Amygdala (tissue), 56 donors: ENCODE measurements at regions not wholly inside any gene's neighbourhood (a gene's known extent, or its start where the extent isn't known, plus 50 kb on each side); places are given as distances from the start of the nearest gene placed in this dataset.

ENCODE experiments used
- DNase-seq, 56 donors: peaks; one replicate each; lab custom pipeline; 2025; lab: John Stamatoyannopoulos, UW

- DNase-seq = no peak
These were observed 64.8 kb downstream of the PTHLH start for GRCh38 chr12:27907766-27908165.

DNA sequence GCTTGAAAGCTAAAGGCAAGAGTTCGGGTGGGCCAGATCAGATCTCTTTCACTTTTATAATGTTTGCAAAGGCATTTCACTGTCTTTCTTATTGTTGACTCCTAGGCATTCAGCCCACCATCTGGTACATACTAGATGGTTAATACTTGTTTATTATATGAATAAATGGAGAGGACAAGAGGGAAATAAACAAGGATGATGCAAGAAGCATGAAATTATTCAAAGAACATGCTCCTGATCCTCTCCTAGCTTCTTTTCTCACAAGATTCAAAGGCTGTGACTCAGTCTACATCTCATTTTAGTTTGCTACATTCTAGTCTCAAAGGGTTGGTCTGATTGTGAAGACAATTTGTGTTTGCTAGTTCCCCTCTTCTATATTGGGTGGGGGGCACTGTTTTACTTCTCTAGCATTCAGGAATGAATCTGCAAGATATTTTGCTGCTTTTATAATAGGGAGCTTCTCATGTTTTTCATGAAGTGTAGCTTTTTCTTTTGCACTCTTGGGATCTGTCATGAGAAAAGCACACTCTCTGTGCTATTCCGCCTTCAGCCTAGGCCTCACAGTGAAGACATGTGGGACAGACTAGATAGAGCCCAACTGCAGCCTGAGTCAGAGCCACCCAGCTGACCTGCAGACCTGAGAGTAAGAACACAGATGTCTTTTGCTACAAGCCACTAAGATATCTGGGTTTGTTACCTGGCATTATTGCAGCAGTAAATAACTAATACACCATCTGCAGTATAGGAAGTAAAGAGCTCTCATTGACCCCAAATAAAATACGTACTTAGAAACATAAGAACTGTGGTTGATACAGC, 65.7 kb downstream of the PTHLH start:
- no peak for DNase-seq

GRCh38 chr12:27906127-27906500, 66.4 kb downstream of the PTHLH start:
- no peak for DNase-seq

- DNase-seq = no peak
These were observed 67.0 kb downstream of the PTHLH start for GRCh38 chr12:27905285-27906126.

GRCh38 chr12:27902651-27903050, 69.9 kb downstream of the PTHLH start:
- no peak for DNase-seq

- peak in 3 of 56 donors; percentile 6 to 17 (median 14) for DNase-seq
These were observed 70.6 kb downstream of the PTHLH start for GRCh38 chr12:27901959-27902358.

DNA sequence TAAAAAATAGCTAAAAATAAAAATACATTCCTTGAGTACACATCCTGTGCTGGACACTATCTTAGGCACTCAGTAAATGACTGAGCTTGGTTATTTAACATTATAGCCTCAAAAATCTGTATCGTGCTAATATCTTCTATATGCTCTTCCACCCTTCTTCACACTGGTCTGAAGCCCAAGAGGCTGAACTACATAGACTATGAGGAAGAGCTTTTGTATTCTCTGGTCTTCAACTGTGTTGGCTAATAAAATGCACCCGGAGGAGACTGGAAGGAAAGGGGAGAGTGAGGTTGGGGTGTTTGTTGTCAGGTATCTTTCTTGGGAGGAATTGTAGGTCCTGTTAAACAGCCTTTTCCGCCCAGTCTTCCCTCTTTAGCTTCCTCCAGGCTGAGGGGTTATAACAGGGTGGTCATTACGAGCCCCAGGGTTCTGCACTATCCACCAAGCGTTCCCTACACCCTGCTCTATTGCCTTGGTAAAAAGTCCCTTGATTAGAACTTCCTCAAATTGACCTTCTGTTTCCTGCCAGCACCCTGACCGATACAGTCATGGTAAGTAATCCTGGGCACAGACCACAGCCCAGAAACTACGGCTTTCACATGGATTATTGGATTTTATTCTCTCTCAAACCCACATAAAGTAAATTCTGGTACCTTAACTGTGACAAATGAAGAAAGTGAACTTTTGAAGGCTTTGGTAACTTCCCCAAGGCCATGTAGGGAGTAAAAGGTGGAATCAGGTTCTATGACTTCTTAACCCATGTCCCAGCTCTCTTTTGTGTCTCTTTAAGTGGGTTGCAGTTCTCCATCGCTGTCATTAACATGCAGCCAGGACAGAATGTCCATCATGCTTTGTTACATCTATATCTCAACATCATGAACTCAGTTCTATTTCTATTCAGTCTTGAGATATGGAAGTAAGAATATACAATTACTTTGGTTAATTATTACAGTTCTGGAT, 71.3 kb downstream of the PTHLH start:
- no peak for DNase-seq

- DNase-seq = no peak
These were observed 73.3 kb downstream of the PTHLH start for GRCh38 chr12:27899151-27899661.

- DNase-seq = no peak
These were observed 74.5 kb downstream of the PTHLH start for GRCh38 chr12:27898022-27898421.

DNA sequence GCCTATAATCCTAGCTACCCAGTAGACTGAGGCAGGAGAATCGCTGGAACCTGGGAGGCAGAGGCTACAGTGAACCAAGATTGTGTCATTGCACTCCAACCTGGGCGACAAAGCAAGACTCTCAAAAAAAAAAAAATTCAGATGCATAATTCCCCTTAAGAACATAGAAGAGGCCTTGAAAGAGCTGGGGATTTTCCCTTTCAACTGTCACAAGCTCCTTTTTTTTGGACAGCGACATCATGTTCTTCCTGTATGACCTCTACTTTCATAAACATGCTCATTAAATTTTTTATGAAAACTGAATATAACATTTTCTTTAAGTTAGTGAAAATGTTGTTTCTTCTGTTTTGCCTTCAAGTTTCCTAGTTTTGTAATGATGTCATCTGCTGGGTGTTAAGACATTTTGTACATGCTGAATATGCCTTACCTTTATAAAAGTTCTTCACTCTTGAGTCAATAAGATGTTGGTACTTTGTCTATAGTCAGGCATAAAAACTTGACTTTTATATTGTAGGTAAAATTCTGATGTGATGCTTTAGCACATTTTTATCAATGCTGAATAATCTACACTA, 76.0 kb downstream of the PTHLH start:
- no peak for DNase-seq

DNA sequence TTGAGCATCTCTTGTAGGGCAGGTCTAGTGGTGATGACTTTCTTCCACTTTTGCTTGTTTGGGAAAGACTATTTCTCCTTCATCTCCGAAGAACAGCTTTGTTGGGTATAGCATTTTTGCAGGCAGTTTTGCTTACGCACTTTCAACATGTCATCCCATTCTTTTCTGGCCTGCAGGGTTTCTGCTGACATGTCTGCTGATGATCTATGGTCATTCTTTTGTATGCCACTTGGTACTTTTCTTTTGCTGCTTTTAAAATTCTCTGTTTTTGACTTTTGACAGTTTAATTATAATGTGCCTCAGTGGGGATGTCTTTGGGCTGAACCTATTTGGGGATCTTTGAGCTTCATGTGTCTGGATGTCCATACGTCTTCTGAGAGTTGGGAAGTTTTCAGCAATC, 78.2 kb downstream of the PTHLH start:
- no peak for DNase-seq

DNA sequence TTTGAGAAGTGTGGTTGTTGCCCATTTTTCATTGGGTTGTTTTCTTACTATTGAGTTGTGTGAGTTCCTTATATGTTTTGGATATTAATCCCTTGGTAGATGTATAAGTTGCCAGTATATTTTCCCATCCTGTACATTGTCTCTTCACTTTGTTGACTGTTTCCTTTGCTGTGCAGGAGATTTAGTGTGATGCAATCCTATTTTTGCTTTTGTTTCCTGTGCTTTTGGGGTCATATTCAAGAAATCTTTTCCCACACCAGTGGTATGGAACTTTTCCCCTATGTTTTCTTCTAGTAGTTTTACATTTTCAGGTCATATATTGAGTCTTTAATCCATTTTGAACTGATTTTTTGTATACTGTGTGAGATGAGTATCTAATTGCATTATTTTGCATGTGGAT, 92.8 kb downstream of the PTHLH start:
- no peak for DNase-seq

- DNase-seq = no peak
These were observed 95.6 kb upstream of the MANSC4 start for GRCh38 chr12:27875677-27876076.

GRCh38 chr12:27873010-27873409, 93.0 kb upstream of the MANSC4 start:
- DNase-seq = no peak

DNA sequence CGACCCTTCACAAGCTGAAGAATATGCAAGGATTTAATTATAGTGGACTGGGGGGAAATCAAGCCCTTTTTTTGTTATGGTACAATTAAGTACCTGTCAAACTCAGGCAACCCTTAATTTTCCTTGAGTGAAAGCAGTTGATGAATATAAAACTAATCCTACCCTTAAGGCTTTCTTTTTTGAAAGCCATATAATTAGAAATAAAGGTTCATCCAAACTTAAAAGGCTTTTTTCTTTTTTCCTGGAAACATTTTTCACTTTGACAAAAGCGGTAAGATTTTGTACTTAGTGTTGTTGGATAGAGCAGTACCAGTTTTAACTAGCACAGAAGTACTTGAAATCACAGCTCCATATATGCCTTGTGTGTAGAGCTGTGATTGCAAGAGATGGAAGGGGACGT, 91.9 kb upstream of the MANSC4 start:
- no peak for DNase-seq

DNA sequence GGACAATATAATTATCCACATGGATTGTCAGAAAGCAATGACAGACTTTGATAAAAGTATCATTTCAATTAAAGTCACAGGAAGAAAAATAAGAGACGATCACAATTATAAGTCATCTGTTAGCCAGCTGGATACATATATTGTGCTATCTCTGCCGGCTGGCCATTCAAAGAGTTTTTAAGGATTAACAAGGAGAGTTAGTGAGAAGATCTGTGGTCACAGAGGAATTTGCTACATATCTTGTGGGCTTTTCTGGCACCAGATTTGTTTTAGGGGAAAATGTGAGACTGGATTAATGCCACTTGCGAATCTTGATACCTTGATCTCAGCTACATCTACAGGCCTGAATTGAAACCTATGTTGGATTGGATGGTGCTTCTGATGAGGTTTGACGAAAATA, 90.9 kb upstream of the MANSC4 start:
- no peak for DNase-seq

GRCh38 chr12:27869567-27869966, 89.5 kb upstream of the MANSC4 start:
- peak in 1 of 56 donors; percentile 0 for DNase-seq

DNA sequence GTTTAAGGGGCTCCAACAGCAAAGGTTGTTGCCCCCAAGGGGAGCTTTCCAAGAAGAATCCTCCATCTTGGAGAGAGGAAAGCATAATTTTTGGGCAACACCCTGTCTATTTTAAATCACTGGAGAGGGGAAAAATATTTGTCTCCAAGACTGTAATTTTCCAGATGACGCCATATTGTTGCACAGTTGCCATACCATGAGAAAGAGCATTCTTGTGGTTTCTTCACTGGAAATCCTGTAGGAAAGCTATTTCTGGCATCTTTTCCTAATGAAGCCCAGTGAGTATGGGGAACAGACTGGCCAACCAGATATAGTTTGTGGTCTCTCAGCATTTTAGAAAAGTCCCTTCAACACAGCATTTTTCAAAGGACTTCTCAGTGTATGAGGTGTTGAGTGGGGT, 88.1 kb upstream of the MANSC4 start:
- no peak for DNase-seq

- DNase-seq = peak in 1 of 56 donors; percentile 0
These were observed 86.5 kb upstream of the MANSC4 start for GRCh38 chr12:27866373-27867101.
